ENCODE measurements at regions not wholly inside any gene's neighbourhood (a gene's known extent, or its start where the extent isn't known, plus 50 kb on each side); places are given as distances from the start of the nearest gene placed in this dataset.

GRCh38 chr9:18362901-18363685 lies 110.9 kb upstream of the ADAMTSL1 start:
- Histone ChIP-seq H3K9me1 (ENCODE audit: insufficient read depth, low read length) (peaks cover 4% of the 10 kb centered on the region), H3K14ac (replicated peaks; ENCODE audit: low read depth, low read length) (peak overlapping the region; percentile 77; the same call in 1 of the 2 replicates), H2BK5ac (ENCODE audit: low read depth, low read length, poor library complexity, severe bottlenecking) (peak overlapping the region; percentile 61), H3K9me3 (ENCODE audit: control insufficient read depth, insufficient read depth, low read length) (no peaks in the 10 kb centered on the region), H3K27ac (ENCODE audit: insufficient read depth, low read length) (no peak overlapping the region), H2BK15ac (ENCODE audit: low read depth, low read length) (peak overlapping the region; percentile 67; the same call in 2 of the 3 replicates), H3K56ac (ENCODE audit: extremely low read depth, insufficient read depth, low read length) (no peak overlapping the region), H4K91ac (ENCODE audit: insufficient read depth, low read depth, low read length) (peak overlapping the region; percentile 69; the same call in 1 of the 2 replicates), H3K9ac (ENCODE audit: low read depth, low read length) (no peak overlapping the region), H2AFZ (replicated peaks; ENCODE audit: low read length, poor library complexity) (peak overlapping the region; percentile 1), H3K4me3 (ENCODE audit: insufficient read depth, low read depth, low read length) (no peak overlapping the region), H2BK20ac (ENCODE audit: low read depth, low read length) (peak overlapping the region; percentile 84; the same call in 1 of the 2 replicates), H3K4ac (ENCODE audit: low read depth, low read length) (peak overlapping the region; percentile 69), H2BK120ac (ENCODE audit: low read depth, low read length) (peak overlapping the region; percentile 88), H2AK5ac (ENCODE audit: low read depth, low read length) (peak overlapping the region; percentile 76), H3K4me1 (ENCODE audit: control insufficient read depth, insufficient read depth, low read length) (peaks cover 10% of the 10 kb centered on the region), H4K8ac (ENCODE audit: low read depth in 2 of 2, low read length in 2 of 2) (peak overlapping the region in 1 of 2 experiments; percentile 71; a peak in 2 of 4 replicates), H4K5ac (ENCODE audit: low read depth, low read length) (peak overlapping the region; percentile 75; the same call in 1 of the 2 replicates), H3K23ac (ENCODE audit: low read depth, low read length) (peak overlapping the region; percentile 26; the same call in 1 of the 2 replicates), H3K36me3 (ENCODE audit: control insufficient read depth, insufficient read depth, low read length) (no peaks in the 10 kb centered on the region), H2AK9ac (replicated peaks; ENCODE audit: low read depth, low read length, poor library complexity) (peak overlapping the region; percentile 56), H3K27me3 (ENCODE audit: control insufficient read depth, insufficient read depth, low read length) (no peaks in the 10 kb centered on the region), H4K20me1 (ENCODE audit: insufficient read depth, low read length) (no peaks in the 10 kb centered on the region), H3K18ac (ENCODE audit: low read depth, low read length) (peak overlapping the region; percentile 78), H3K4me2 (ENCODE audit: low read depth, low read length) (peak overlapping the region; percentile 90), H3K79me1 (ENCODE audit: low read depth in 1 of 2, low read length in 2 of 2) (no peaks in the 10 kb centered on the region)
- intact Hi-C loops (cut with micrococcal nuclease) (no loop called here), dilution Hi-C loops (cut with HindIII; ENCODE audit: low sequenced_read_pairs, unreplicated experiment) (no loop called here), in situ Hi-C loops (cut with MboI; ENCODE audit: low sequenced_read_pairs) (no loop called here)
- TF ChIP-seq RAD21 (IDR thresholded peaks at IDR 0.05; ENCODE audit: low read length) (no peak), RCOR1 (IDR thresholded peaks at IDR 0.05; ENCODE audit: insufficient replicate concordance, low read length) (no peak), POLR2A (IDR thresholded peaks at IDR 0.05; ENCODE audit: low read depth, low read length) (no peak), BHLHE40 (IDR thresholded peaks at IDR 0.05; ENCODE audit: low read depth, low read length) (no peak), FOS (IDR thresholded peaks at IDR 0.05; ENCODE audit: low read depth, low read length) (no peak), CEBPB (IDR thresholded peaks at IDR 0.05; ENCODE audit: low read depth, low read length) (no peak), SMC3 (IDR thresholded peaks at IDR 0.05; ENCODE audit: low read depth, low read length) (no peak), MAZ (IDR thresholded peaks at IDR 0.05; ENCODE audit: borderline replicate concordance, low read depth, low read length) (no peak), CTCF (conservative IDR thresholded peaks at IDR 0.05; ENCODE audit: low read depth, low read length) (no peak), RFX5 (IDR thresholded peaks at IDR 0.05; ENCODE audit: low read depth, low read length) (no peak), NFE2L2 (IDR thresholded peaks at IDR 0.05; ENCODE audit: low read depth, low read length) (no peak), MXI1 (IDR thresholded peaks at IDR 0.05; ENCODE audit: borderline replicate concordance, low read depth, low read length) (no peak), CHD1 (IDR thresholded peaks at IDR 0.05; ENCODE audit: low read depth, low read length) (no peak)
- TF ChIP-seq, protein P1, sequence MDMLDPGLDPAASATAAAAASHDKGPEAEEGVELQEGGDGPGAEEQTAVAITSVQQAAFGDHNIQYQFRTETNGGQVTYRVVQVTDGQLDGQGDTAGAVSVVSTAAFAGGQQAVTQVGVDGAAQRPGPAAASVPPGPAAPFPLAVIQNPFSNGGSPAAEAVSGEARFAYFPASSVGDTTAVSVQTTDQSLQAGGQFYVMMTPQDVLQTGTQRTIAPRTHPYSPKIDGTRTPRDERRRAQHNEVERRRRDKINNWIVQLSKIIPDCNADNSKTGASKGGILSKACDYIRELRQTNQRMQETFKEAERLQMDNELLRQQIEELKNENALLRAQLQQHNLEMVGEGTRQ (IDR thresholded peaks at IDR 0.05; ENCODE audit: low read depth, low read length), result no peak
- POLR2A ChIA-PET (ENCODE audit: unreplicated experiment), result no interaction called here
- CTCF ChIA-PET, result interaction anchor here (0.9 to 2.2 kb wide), 3 partner anchors 12 to 108 kb away, joined by 3 to 6 read pairs (median 3); no protein-coding TSS in a partner anchor
- whole genome bisulfite sequencing, 2 experiments (ENCODE audit: extremely low coverage in 2 of 2, insufficient read length in 1 of 2), result no CpG with 5 or more reads among the region's 3 CpGs
- DNase-seq (peak; percentile 74), ATAC-seq (ENCODE audit: low read depth) (peak; percentile 74)
- BruUV-seq (replicated peaks), result no TSS peak
